ENCODE measurements at regions not wholly inside any gene's neighbourhood (a gene's known extent, or its start where the extent isn't known, plus 50 kb on each side); places are given as distances from the start of the nearest gene placed in this dataset.

DNA sequence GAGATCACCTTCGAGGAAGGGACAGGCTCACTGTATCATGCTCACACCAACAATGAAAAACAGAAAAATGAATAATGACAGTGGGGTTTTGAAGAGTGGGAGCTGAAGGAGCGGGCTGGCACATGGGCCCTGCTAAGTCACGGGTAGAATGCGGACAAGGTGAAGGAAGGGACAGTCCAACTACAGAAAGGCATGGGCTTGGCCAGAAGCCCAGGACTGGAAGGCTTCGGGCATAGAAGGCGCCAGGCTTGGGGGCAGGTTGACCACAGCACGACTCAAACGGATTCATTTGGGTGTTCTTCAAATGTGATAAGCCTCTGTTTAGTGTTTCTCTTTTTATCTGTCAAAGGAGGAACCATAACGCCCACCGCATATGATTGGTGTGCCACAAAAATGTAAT is 509.5 kb downstream of the CCSER2 start:
- no peak for DNase-seq
- Histone ChIP-seq H3K79me2 (ENCODE audit: control insufficient read depth, insufficient read depth, low read length, poor library complexity) (no peaks in the 10 kb centered on the region), H3K79me1 (ENCODE audit: low read length) (no peaks in the 10 kb centered on the region), H3K9me3 (ENCODE audit: insufficient read depth, low read depth, low read length) (no peaks in the 10 kb centered on the region), H2BK12ac (ENCODE audit: low read length) (no peak overlapping the region), H4K8ac (ENCODE audit: low read depth, low read length) (no peak overlapping the region), H4K91ac (ENCODE audit: low read depth, low read length) (no peak overlapping the region), H3K4ac (ENCODE audit: low read depth, low read length) (no peak overlapping the region), H3K9ac (ENCODE audit: low read length) (no peak overlapping the region), H3K4me2 (ENCODE audit: low read length) (no peak overlapping the region), H4K12ac (ENCODE audit: low read depth, low read length) (no peak overlapping the region), H3K23ac (ENCODE audit: low read length) (no peak overlapping the region), H3K4me3 (ENCODE audit: low read depth, low read length) (no peak overlapping the region), H2BK120ac (ENCODE audit: insufficient read depth, low read length, poor library complexity) (no peak overlapping the region), H3K14ac (ENCODE audit: low read length) (no peak overlapping the region), H2AFZ (ENCODE audit: insufficient read depth, low read length, poor library complexity) (no peak overlapping the region), H2AK5ac (ENCODE audit: low read length) (no peak overlapping the region), H3K36me3 (ENCODE audit: control insufficient read depth in 1 of 2, insufficient read depth in 2 of 2, low read length in 2 of 2) (no peaks in the 10 kb centered on the region), H3K4me1 (ENCODE audit: control insufficient read depth in 1 of 2, insufficient read depth in 2 of 2, low read length in 2 of 2) (peaks cover 3 to 4% of the 10 kb centered on the region in 2 experiments), H2BK5ac (ENCODE audit: low read depth, low read length, poor library complexity) (no peak overlapping the region), H3K27me3 (ENCODE audit: insufficient read depth, low read length) (no peaks in the 10 kb centered on the region), H3K27ac (ENCODE audit: low read depth, low read length) (no peak overlapping the region), H3K18ac (ENCODE audit: low read length) (no peak overlapping the region)
- WGBS (ENCODE audit: extremely low coverage, insufficient coverage, insufficient read length), result no CpG with 5 or more reads among the region's 10 CpGs

DNA sequence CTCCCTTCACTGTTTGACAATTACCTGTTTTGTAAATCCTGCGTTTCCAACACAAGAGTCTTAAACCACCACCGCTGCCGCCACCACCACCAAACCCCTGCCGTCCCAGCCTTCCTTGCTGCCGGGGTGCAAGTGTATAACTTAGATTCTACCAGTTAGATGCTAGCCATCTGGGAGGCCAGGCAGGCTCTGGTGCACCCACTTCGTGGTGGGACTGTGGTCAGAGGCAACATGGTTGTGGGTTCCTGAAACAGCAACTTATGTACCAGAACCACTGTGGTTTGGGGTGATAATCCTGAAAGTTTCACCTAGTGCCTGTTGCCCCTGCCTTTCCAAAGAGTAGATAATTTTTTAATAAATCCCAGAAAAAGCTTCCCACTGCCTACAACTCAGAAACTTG is 510.5 kb downstream of the CCSER2 start:
- H3K27me3 ChIP-seq (ENCODE audit: insufficient read depth, low read length), result no peaks in the 10 kb centered on the region
- no peaks in the 10 kb centered on the region for H3K9me3 ChIP-seq (ENCODE audit: insufficient read depth, low read depth, low read length)
- H3K79me2 ChIP-seq (ENCODE audit: control insufficient read depth, insufficient read depth, low read length, poor library complexity), result no peaks in the 10 kb centered on the region
- H3K27ac ChIP-seq (ENCODE audit: low read depth, low read length), result no peak overlapping the region
- H3K9ac ChIP-seq (ENCODE audit: low read length), result no peak overlapping the region
- H3K14ac ChIP-seq (ENCODE audit: low read length), result no peak overlapping the region
- H2AK5ac ChIP-seq (ENCODE audit: low read length), result no peak overlapping the region
- no peak overlapping the region for H3K4me3 ChIP-seq (ENCODE audit: low read depth, low read length)
- no peak overlapping the region for H4K91ac ChIP-seq (ENCODE audit: low read depth, low read length)
- H3K18ac ChIP-seq (ENCODE audit: low read length), result no peak overlapping the region
- no peak overlapping the region for H4K12ac ChIP-seq (ENCODE audit: low read depth, low read length)
- H2BK120ac ChIP-seq (ENCODE audit: insufficient read depth, low read length, poor library complexity), result no peak overlapping the region
- H3K4me2 ChIP-seq (ENCODE audit: low read length), result no peak overlapping the region
- H2BK12ac ChIP-seq (ENCODE audit: low read length), result no peak overlapping the region
- H3K36me3 ChIP-seq (ENCODE audit: control insufficient read depth in 1 of 2, insufficient read depth in 2 of 2, low read length in 2 of 2), result no peaks in the 10 kb centered on the region
- H4K8ac ChIP-seq (ENCODE audit: low read depth, low read length), result no peak overlapping the region
- no peaks in the 10 kb centered on the region for H3K79me1 ChIP-seq (ENCODE audit: low read length)
- no CpG with 5 or more reads among the region's 6 CpGs for WGBS (ENCODE audit: extremely low coverage, insufficient coverage, insufficient read length)
- no peak for DNase-seq
- no peak overlapping the region for H3K4ac ChIP-seq (ENCODE audit: low read depth, low read length)
- no peak overlapping the region for H3K23ac ChIP-seq (ENCODE audit: low read length)
- H3K4me1 ChIP-seq (ENCODE audit: control insufficient read depth in 1 of 2, insufficient read depth in 2 of 2, low read length in 2 of 2), result peaks cover 3 to 4% of the 10 kb centered on the region in 2 experiments
- H2BK5ac ChIP-seq (ENCODE audit: low read depth, low read length, poor library complexity), result no peak overlapping the region
- H2AFZ ChIP-seq (ENCODE audit: insufficient read depth, low read length, poor library complexity), result no peak overlapping the region

DNA sequence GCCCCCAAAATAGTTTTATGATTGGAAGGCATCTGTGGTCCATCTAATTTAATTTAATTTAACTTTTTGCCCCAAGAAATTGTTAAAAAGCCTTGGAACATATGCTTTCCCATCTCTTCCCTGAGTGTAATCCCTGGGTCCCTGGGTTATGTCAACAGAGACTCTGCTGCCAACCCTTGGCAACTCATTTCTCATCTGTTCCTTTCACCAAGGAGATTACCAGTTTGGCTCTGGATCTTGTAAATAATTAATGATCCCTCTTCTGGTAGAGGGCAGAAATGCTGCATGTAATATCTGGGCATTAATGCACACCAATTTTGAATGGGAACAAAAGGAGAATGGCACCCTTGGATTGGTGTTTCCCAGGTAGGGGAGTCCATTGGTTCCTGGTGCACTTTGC is 514.2 kb downstream of the CCSER2 start:
- H3K4me1 ChIP-seq (ENCODE audit: control insufficient read depth in 1 of 2, insufficient read depth in 2 of 2, low read length in 2 of 2), result no peaks in the 10 kb centered on the region
- no peak overlapping the region for H3K14ac ChIP-seq (ENCODE audit: low read length)
- no peak overlapping the region for H3K18ac ChIP-seq (ENCODE audit: low read length)
- no peaks in the 10 kb centered on the region for H3K36me3 ChIP-seq (ENCODE audit: control insufficient read depth in 1 of 2, insufficient read depth in 2 of 2, low read length in 2 of 2)
- H2AK5ac ChIP-seq (ENCODE audit: low read length), result no peak overlapping the region
- no peak overlapping the region for H3K23ac ChIP-seq (ENCODE audit: low read length)
- H4K8ac ChIP-seq (ENCODE audit: low read depth, low read length), result no peak overlapping the region
- no peaks in the 10 kb centered on the region for H3K79me2 ChIP-seq (ENCODE audit: control insufficient read depth, insufficient read depth, low read length, poor library complexity)
- no peak overlapping the region for H3K27ac ChIP-seq (ENCODE audit: low read depth, low read length)
- H2BK12ac ChIP-seq (ENCODE audit: low read length), result no peak overlapping the region
- no peak overlapping the region for H2BK5ac ChIP-seq (ENCODE audit: low read depth, low read length, poor library complexity)
- no peak overlapping the region for H2BK120ac ChIP-seq (ENCODE audit: insufficient read depth, low read length, poor library complexity)
- H3K4ac ChIP-seq (ENCODE audit: low read depth, low read length), result no peak overlapping the region
- no peak overlapping the region for H2AFZ ChIP-seq (ENCODE audit: insufficient read depth, low read length, poor library complexity)
- H4K91ac ChIP-seq (ENCODE audit: low read depth, low read length), result no peak overlapping the region
- H3K4me3 ChIP-seq (ENCODE audit: low read depth, low read length), result no peak overlapping the region
- no peak overlapping the region for H4K12ac ChIP-seq (ENCODE audit: low read depth, low read length)
- no peak overlapping the region for H3K4me2 ChIP-seq (ENCODE audit: low read length)
- no peak for DNase-seq
- no peaks in the 10 kb centered on the region for H3K9me3 ChIP-seq (ENCODE audit: insufficient read depth, low read depth, low read length)
- H3K27me3 ChIP-seq (ENCODE audit: insufficient read depth, low read length), result no peaks in the 10 kb centered on the region
- H3K9ac ChIP-seq (ENCODE audit: low read length), result no peak overlapping the region
- no peaks in the 10 kb centered on the region for H3K79me1 ChIP-seq (ENCODE audit: low read length)

DNA sequence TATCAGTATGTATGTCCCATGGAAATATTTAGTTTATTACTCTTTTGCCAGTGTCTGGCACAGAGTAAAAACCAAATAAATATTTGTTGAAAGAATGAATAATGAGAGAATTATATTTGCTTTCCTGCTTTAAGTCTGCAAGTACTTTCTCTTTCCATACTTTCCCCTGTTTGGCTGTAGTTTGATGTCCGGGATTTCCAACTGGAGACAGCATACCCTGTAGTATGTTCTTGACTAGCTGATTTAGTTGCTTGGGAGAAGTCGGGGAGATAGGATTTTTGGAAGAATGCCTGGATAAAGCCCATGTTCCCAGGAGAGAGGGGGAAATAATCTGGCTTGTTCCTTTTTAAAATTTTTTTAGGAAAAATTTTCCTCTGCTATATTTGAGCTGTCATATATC is 516.1 kb downstream of the CCSER2 start:
- Histone ChIP-seq H2BK5ac (ENCODE audit: low read depth, low read length, poor library complexity) (no peak overlapping the region), H3K9ac (ENCODE audit: low read length) (no peak overlapping the region), H3K4me3 (ENCODE audit: low read depth, low read length) (no peak overlapping the region), H3K27ac (ENCODE audit: low read depth, low read length) (no peak overlapping the region), H3K4me2 (ENCODE audit: low read length) (no peak overlapping the region), H3K36me3 (ENCODE audit: control insufficient read depth in 1 of 2, insufficient read depth in 2 of 2, low read length in 2 of 2) (no peaks in the 10 kb centered on the region), H4K91ac (ENCODE audit: low read depth, low read length) (no peak overlapping the region), H3K18ac (ENCODE audit: low read length) (no peak overlapping the region), H4K12ac (ENCODE audit: low read depth, low read length) (no peak overlapping the region), H3K27me3 (ENCODE audit: insufficient read depth, low read length) (no peaks in the 10 kb centered on the region), H3K79me2 (ENCODE audit: control insufficient read depth, insufficient read depth, low read length, poor library complexity) (no peaks in the 10 kb centered on the region), H3K79me1 (ENCODE audit: low read length) (no peaks in the 10 kb centered on the region), H4K8ac (ENCODE audit: low read depth, low read length) (no peak overlapping the region), H3K9me3 (ENCODE audit: insufficient read depth, low read depth, low read length) (no peaks in the 10 kb centered on the region), H3K14ac (ENCODE audit: low read length) (no peak overlapping the region), H2AK5ac (ENCODE audit: low read length) (no peak overlapping the region), H3K4me1 (ENCODE audit: control insufficient read depth in 1 of 2, insufficient read depth in 2 of 2, low read length in 2 of 2) (no peaks in the 10 kb centered on the region), H3K23ac (ENCODE audit: low read length) (no peak overlapping the region), H2BK12ac (ENCODE audit: low read length) (no peak overlapping the region), H2BK120ac (ENCODE audit: insufficient read depth, low read length, poor library complexity) (no peak overlapping the region), H3K4ac (ENCODE audit: low read depth, low read length) (no peak overlapping the region), H2AFZ (ENCODE audit: insufficient read depth, low read length, poor library complexity) (no peak overlapping the region)
- WGBS (ENCODE audit: extremely low coverage, insufficient coverage, insufficient read length), result no CpG with 5 or more reads among the region's 2 CpGs
- DNase-seq, result no peak
